ENCODE measurements at regions not wholly inside any gene's neighbourhood (a gene's known extent, or its start where the extent isn't known, plus 50 kb on each side); places are given as distances from the start of the nearest gene placed in this dataset.
"Not testable (repeated sequence)": the region's sequence is repeated elsewhere in the genome, so short reads cannot be mapped to it uniquely, and the experiment has no call there.

DNA sequence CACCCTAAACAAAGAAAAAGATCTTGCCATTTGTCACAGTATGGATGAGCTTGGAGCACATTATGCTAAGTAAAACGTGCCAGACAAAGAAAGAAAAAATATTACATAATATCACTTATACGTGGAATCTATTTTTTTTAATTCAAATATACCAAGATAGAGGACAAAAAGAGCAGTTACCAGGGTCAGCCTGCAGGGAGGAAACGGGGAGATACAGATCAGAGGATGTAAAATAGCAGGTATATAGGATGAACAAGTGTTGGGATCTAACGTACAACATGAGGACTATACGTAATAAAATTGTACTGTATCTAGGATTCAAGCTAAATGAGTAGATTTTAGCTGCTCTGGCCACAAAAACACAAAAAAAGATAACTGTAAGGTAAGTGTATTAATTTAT is 247.5 kb downstream of the TMEM161B start:
- H3K27me3 ChIP-seq (replicated peaks; ENCODE audit: control insufficient read depth, insufficient read depth, low read length) = no peaks in the 10 kb centered on the region
- Mint-ChIP-seq H3K4me3 (ENCODE audit: unreplicated experiment) (no peak overlapping the region), H3K27me3 (ENCODE audit: insufficient read depth, unreplicated experiment) (peaks cover 5% of the 10 kb centered on the region), H3K9me3 (ENCODE audit: unreplicated experiment) (no peaks in the 10 kb centered on the region), H3K36me3 (ENCODE audit: insufficient read depth, unreplicated experiment) (no peaks in the 10 kb centered on the region), H3K4me1 (ENCODE audit: low read depth, unreplicated experiment) (no peaks in the 10 kb centered on the region), H3K27ac (ENCODE audit: unreplicated experiment) (no peak overlapping the region)
- POLR2A ChIA-PET = no interaction called here
- H3K4me1 ChIP-seq = no peaks in the 10 kb centered on the region
- intact Hi-C loops (cut with micrococcal nuclease; ENCODE audit: unreplicated experiment) = no loop called here
- no peak overlapping the region for H3K4me3 ChIP-seq (ENCODE audit: low read depth, low read length)
- TF ChIP-seq, protein P1, sequence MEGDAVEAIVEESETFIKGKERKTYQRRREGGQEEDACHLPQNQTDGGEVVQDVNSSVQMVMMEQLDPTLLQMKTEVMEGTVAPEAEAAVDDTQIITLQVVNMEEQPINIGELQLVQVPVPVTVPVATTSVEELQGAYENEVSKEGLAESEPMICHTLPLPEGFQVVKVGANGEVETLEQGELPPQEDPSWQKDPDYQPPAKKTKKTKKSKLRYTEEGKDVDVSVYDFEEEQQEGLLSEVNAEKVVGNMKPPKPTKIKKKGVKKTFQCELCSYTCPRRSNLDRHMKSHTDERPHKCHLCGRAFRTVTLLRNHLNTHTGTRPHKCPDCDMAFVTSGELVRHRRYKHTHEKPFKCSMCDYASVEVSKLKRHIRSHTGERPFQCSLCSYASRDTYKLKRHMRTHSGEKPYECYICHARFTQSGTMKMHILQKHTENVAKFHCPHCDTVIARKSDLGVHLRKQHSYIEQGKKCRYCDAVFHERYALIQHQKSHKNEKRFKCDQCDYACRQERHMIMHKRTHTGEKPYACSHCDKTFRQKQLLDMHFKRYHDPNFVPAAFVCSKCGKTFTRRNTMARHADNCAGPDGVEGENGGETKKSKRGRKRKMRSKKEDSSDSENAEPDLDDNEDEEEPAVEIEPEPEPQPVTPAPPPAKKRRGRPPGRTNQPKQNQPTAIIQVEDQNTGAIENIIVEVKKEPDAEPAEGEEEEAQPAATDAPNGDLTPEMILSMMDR (IDR thresholded peaks at IDR 0.05; ENCODE audit: insufficient read depth in 1 of 2, low read depth in 1 of 2, low read length in 1 of 2, severe bottlenecking in 1 of 2, unreplicated experiment in 1 of 2) = no peak
- H3K9me3 ChIP-seq = no peaks in the 10 kb centered on the region
- CTCF ChIA-PET = no interaction called here
- no TSS peak for BruUV-seq (replicated peaks)
- no peaks in the 10 kb centered on the region for H3K36me3 ChIP-seq (ENCODE audit: control insufficient read depth, insufficient read depth, low read length)
- DNase-seq = no peak

- DNase-seq; H3K27me3 ChIP-seq (replicated peaks; ENCODE audit: control insufficient read depth, insufficient read depth, low read length); H3K9me3 ChIP-seq; H3K27ac Mint-ChIP-seq (ENCODE audit: unreplicated experiment); H3K4me3 Mint-ChIP-seq (ENCODE audit: unreplicated experiment); CTCF ChIA-PET; H3K9me3 Mint-ChIP-seq (ENCODE audit: unreplicated experiment); intact Hi-C loops (cut with micrococcal nuclease; ENCODE audit: unreplicated experiment); POLR2A ChIA-PET; H3K4me1 Mint-ChIP-seq (ENCODE audit: low read depth, unreplicated experiment); H3K4me3 ChIP-seq (ENCODE audit: low read depth, low read length); BruUV-seq (replicated peaks); H3K36me3 ChIP-seq (ENCODE audit: control insufficient read depth, insufficient read depth, low read length); H3K4me1 ChIP-seq; H3K36me3 Mint-ChIP-seq (ENCODE audit: insufficient read depth, unreplicated experiment); H3K27me3 Mint-ChIP-seq (ENCODE audit: insufficient read depth, unreplicated experiment): not testable (repeated sequence)
These were observed 253.7 kb downstream of the TMEM161B start for GRCh38 chr5:88014984-88015383.

DNA sequence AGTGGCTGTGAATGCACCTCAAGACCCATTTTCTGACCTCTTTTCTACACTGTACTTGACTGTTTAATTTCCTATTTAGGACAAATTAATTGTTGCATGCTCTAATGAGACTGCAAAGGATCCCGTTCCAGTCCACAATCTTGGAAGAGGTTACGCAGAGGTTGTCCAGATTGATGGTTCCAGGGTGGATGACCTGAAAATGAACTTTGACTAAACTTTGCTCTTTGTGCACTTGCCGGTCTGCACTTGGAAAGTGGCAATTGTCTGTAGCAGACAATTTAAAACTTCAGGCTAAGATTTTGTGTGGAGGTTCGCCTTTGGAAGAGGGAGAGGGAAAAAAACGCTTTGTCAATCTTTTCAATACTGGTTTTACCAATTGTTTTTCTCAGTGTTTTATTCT is 267.8 kb downstream of the TMEM161B start:
- H3K27me3 Mint-ChIP-seq (ENCODE audit: insufficient read depth, unreplicated experiment) = no peaks in the 10 kb centered on the region
- no peaks in the 10 kb centered on the region for H3K36me3 Mint-ChIP-seq (ENCODE audit: insufficient read depth, unreplicated experiment)
- H3K4me3 Mint-ChIP-seq (ENCODE audit: unreplicated experiment) = no peak overlapping the region
- no peaks in the 10 kb centered on the region for H3K27me3 ChIP-seq (replicated peaks; ENCODE audit: control insufficient read depth, insufficient read depth, low read length)
- no peaks in the 10 kb centered on the region for H3K9me3 ChIP-seq
- H3K4me1 Mint-ChIP-seq (ENCODE audit: low read depth, unreplicated experiment) = no peaks in the 10 kb centered on the region
- no TSS peak for BruUV-seq (replicated peaks)
- no peak overlapping the region for H3K4me3 ChIP-seq (ENCODE audit: low read depth, low read length)
- CTCF ChIA-PET = no interaction called here
- intact Hi-C loops (cut with micrococcal nuclease; ENCODE audit: unreplicated experiment) = no loop called here
- TF ChIP-seq, protein P1 (IDR thresholded peaks at IDR 0.05; ENCODE audit: insufficient read depth in 1 of 2, low read depth in 1 of 2, low read length in 1 of 2, severe bottlenecking in 1 of 2, unreplicated experiment in 1 of 2) = no peak
- no peaks in the 10 kb centered on the region for H3K36me3 ChIP-seq (ENCODE audit: control insufficient read depth, insufficient read depth, low read length)
- H3K9me3 Mint-ChIP-seq (ENCODE audit: unreplicated experiment) = no peaks in the 10 kb centered on the region
- no peaks in the 10 kb centered on the region for H3K4me1 ChIP-seq
- H3K27ac Mint-ChIP-seq (ENCODE audit: unreplicated experiment) = no peak overlapping the region
- POLR2A ChIA-PET = no interaction called here
- no peak for DNase-seq

GRCh38 chr5:87997662-87998061 is 271.0 kb downstream of the TMEM161B start:
- H3K27ac Mint-ChIP-seq (ENCODE audit: unreplicated experiment) = no peak overlapping the region
- H3K9me3 Mint-ChIP-seq (ENCODE audit: unreplicated experiment) = no peaks in the 10 kb centered on the region
- no peaks in the 10 kb centered on the region for H3K36me3 Mint-ChIP-seq (ENCODE audit: insufficient read depth, unreplicated experiment)
- Histone ChIP-seq H3K4me3 (ENCODE audit: low read depth, low read length) (no peak overlapping the region), H3K36me3 (ENCODE audit: control insufficient read depth, insufficient read depth, low read length) (no peaks in the 10 kb centered on the region), H3K4me1 (no peaks in the 10 kb centered on the region), H3K27me3 (replicated peaks; ENCODE audit: control insufficient read depth, insufficient read depth, low read length) (no peaks in the 10 kb centered on the region), H3K9me3 (no peaks in the 10 kb centered on the region)
- POLR2A ChIA-PET = no interaction called here
- H3K4me1 Mint-ChIP-seq (ENCODE audit: low read depth, unreplicated experiment) = no peaks in the 10 kb centered on the region
- TF ChIP-seq, protein P1 (IDR thresholded peaks at IDR 0.05; ENCODE audit: insufficient read depth in 1 of 2, low read depth in 1 of 2, low read length in 1 of 2, severe bottlenecking in 1 of 2, unreplicated experiment in 1 of 2) = no peak
- CTCF ChIA-PET = no interaction called here
- no peaks in the 10 kb centered on the region for H3K27me3 Mint-ChIP-seq (ENCODE audit: insufficient read depth, unreplicated experiment)
- no peak for DNase-seq
- intact Hi-C loops (cut with micrococcal nuclease; ENCODE audit: unreplicated experiment) = no loop called here
- no peak overlapping the region for H3K4me3 Mint-ChIP-seq (ENCODE audit: unreplicated experiment)
- BruUV-seq (replicated peaks) = no TSS peak
